ENCODE measurements at regions not wholly inside any gene's neighbourhood (a gene's known extent, or its start where the extent isn't known, plus 50 kb on each side); places are given as distances from the start of the nearest gene placed in this dataset.
"Not testable (repeated sequence)": the region's sequence is repeated elsewhere in the genome, so short reads cannot be mapped to it uniquely, and the experiment has no call there.

GRCh38 chr12:103011974-103012763 lies 54.7 kb downstream of the ASCL1 start:
- H3K4me3 Mint-ChIP-seq = no peak overlapping the region
- no peaks in the 10 kb centered on the region for H3K9me3 Mint-ChIP-seq
- no peaks in the 10 kb centered on the region for H3K4me1 Mint-ChIP-seq (ENCODE audit: low read depth)
- DNase-seq = no peak
- no peak overlapping the region for H3K27ac Mint-ChIP-seq
- no peaks in the 10 kb centered on the region for H3K36me3 Mint-ChIP-seq (ENCODE audit: low read depth)
- peaks cover 7% of the 10 kb centered on the region for H3K27me3 Mint-ChIP-seq

DNA sequence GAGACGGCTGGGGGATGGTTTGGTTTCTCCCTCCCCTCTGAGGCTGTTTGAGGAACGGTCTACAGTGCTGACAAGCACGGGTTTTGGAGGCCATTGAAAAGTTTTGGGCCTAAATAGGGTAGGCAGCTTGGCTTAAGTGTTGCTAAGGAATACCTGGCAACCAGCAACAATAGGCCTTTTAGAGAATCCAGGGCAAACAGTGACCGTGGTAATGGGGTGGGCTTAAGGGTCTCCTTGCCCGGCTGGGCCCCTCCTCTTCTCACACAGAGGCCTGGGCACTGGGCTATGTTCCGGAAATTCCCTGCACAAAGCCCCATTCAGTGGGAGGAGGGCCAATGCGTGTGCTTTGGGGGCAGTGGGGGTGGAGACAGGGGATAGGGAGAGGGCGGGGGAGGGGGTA lies 55.4 kb downstream of the ASCL1 start:
- H3K36me3 Mint-ChIP-seq (ENCODE audit: low read depth) = no peaks in the 10 kb centered on the region
- H3K27ac Mint-ChIP-seq = no peak overlapping the region
- H3K9me3 Mint-ChIP-seq = no peaks in the 10 kb centered on the region
- no peaks in the 10 kb centered on the region for H3K4me1 Mint-ChIP-seq (ENCODE audit: low read depth)
- peaks cover 7% of the 10 kb centered on the region for H3K27me3 Mint-ChIP-seq
- DNase-seq = no peak
- no peak overlapping the region for H3K4me3 Mint-ChIP-seq

- Mint-ChIP-seq H3K9me3 (no peaks in the 10 kb centered on the region), H3K4me1 (ENCODE audit: low read depth) (no peaks in the 10 kb centered on the region), H3K27ac (no peak overlapping the region), H3K4me3 (no peak overlapping the region), H3K27me3 (peaks cover 7% of the 10 kb centered on the region), H3K36me3 (ENCODE audit: low read depth) (no peaks in the 10 kb centered on the region)
- no peak for DNase-seq
Measured at GRCh38 chr12:103013741-103014300, 56.3 kb downstream of the ASCL1 start.

- no peak for DNase-seq
- H3K4me3 Mint-ChIP-seq = no peak overlapping the region
- H3K27me3 Mint-ChIP-seq = peaks cover 7% of the 10 kb centered on the region
- no peaks in the 10 kb centered on the region for H3K36me3 Mint-ChIP-seq (ENCODE audit: low read depth)
- H3K27ac Mint-ChIP-seq = no peak overlapping the region
- no peaks in the 10 kb centered on the region for H3K9me3 Mint-ChIP-seq
- no peaks in the 10 kb centered on the region for H3K4me1 Mint-ChIP-seq (ENCODE audit: low read depth)
Measured at GRCh38 chr12:103016381-103016780, 58.9 kb downstream of the ASCL1 start.

DNA sequence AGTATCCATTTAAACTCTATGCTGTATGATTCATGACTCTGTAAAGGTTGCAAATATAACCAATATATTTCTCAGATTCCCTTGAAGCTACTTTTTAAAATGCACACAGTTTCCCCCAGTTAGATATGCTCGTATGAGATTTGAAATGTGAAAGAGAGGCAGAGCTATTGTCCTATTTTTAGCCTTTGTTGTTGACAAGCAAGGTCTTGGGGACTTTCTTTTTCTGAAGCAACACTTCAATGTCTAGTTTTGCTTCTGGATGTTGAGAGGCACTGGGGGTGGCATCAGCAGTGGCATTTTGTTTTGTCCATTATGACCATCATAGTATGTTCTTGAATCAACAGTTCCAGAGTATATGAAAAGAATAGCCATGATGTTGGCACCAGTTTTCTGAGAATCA lies 63.4 kb downstream of the ASCL1 start:
- Mint-ChIP-seq H3K27ac (no peak overlapping the region), H3K4me3 (no peak overlapping the region), H3K4me1 (ENCODE audit: low read depth) (no peaks in the 10 kb centered on the region), H3K36me3 (ENCODE audit: low read depth) (no peaks in the 10 kb centered on the region), H3K9me3 (no peaks in the 10 kb centered on the region), H3K27me3 (no peaks in the 10 kb centered on the region)
- no peak for DNase-seq

- no peaks in the 10 kb centered on the region for H3K9me3 Mint-ChIP-seq
Measured at GRCh38 chr12:103021538-103022218, 64.2 kb downstream of the ASCL1 start.

DNA sequence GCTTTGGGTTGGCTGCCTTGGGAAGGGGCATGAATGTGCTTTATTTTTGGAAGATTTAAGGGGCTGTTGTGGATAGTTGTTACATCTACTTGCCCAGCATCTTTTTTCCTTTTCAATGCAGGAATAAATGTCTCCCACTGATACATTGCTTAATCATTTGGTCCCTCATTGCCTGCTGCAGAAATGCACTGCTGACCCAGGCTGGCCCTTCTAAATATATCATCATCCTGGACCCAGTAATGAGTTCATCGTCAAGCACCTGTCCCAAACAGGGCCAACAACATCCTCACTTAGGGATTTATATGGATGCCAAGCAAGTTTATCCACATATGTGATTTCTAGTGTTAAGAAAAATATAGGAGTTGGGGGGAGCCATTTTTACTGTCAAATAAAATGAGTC lies 67.2 kb downstream of the ASCL1 start:
- Mint-ChIP-seq H3K36me3 (ENCODE audit: low read depth) (no peaks in the 10 kb centered on the region), H3K4me3 (no peak overlapping the region), H3K9me3 (no peaks in the 10 kb centered on the region), H3K27ac (no peak overlapping the region), H3K27me3 (peaks cover 3% of the 10 kb centered on the region), H3K4me1 (ENCODE audit: low read depth) (no peaks in the 10 kb centered on the region)
- DNase-seq = no peak

More at GRCh38 chr12:103021538-103022218, 64.2 kb downstream of the ASCL1 start:
- no peaks in the 10 kb centered on the region for H3K27me3 Mint-ChIP-seq
- no peak for DNase-seq
- no peak overlapping the region for H3K4me3 Mint-ChIP-seq
- no peak overlapping the region for H3K27ac Mint-ChIP-seq
- no peaks in the 10 kb centered on the region for H3K4me1 Mint-ChIP-seq (ENCODE audit: low read depth)
- H3K36me3 Mint-ChIP-seq (ENCODE audit: low read depth) = no peaks in the 10 kb centered on the region

- not testable (repeated sequence) for H3K36me3 Mint-ChIP-seq (ENCODE audit: low read depth); H3K27ac Mint-ChIP-seq; H3K4me1 Mint-ChIP-seq (ENCODE audit: low read depth); DNase-seq; H3K4me3 Mint-ChIP-seq; H3K27me3 Mint-ChIP-seq; H3K9me3 Mint-ChIP-seq
Measured at GRCh38 chr12:103026643-103027042, 69.2 kb downstream of the ASCL1 start.

DNA sequence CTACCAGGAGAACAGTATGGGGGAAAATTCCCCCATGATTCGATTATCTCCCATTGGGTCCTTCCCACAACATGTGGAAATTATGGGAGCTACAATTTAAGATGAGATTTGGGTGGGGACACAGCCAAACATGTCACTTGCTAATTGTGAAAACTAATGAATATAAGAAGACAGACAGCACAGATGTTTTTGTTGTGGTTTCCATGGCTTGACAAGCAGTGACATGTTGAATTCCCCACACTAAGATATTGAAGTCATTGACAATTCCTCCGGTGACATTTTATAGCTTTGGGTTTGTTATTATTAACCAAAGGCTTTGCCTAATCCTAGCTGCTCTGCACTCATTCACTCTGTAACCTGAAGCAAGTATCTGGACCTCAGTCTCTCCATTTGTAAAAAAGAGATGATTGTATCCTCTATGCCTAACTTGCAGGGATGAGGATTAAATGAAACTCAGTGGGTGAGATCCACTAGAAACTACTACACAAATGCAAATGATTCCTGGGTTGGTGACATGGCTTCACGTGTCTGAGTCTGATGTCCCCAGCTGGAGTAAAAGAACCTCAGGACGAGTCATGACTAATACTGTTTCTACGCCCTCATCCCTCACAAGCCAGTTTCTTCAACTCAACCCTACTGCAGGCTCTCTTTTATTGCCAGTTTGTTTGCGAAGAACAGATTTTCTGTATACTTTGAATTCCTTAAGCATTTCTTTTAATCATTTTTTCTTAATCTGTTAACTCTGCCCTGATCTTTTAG lies 71.6 kb downstream of the ASCL1 start:
- DNase-seq = no peak
- Mint-ChIP-seq H3K9me3 (no peaks in the 10 kb centered on the region), H3K36me3 (ENCODE audit: low read depth) (no peaks in the 10 kb centered on the region), H3K27me3 (peaks cover 3% of the 10 kb centered on the region), H3K4me3 (no peak overlapping the region), H3K4me1 (ENCODE audit: low read depth) (no peaks in the 10 kb centered on the region), H3K27ac (no peak overlapping the region)

GRCh38 chr12:103036581-103037214 lies 79.2 kb downstream of the ASCL1 start:
- H3K27ac Mint-ChIP-seq = no peak overlapping the region

DNA sequence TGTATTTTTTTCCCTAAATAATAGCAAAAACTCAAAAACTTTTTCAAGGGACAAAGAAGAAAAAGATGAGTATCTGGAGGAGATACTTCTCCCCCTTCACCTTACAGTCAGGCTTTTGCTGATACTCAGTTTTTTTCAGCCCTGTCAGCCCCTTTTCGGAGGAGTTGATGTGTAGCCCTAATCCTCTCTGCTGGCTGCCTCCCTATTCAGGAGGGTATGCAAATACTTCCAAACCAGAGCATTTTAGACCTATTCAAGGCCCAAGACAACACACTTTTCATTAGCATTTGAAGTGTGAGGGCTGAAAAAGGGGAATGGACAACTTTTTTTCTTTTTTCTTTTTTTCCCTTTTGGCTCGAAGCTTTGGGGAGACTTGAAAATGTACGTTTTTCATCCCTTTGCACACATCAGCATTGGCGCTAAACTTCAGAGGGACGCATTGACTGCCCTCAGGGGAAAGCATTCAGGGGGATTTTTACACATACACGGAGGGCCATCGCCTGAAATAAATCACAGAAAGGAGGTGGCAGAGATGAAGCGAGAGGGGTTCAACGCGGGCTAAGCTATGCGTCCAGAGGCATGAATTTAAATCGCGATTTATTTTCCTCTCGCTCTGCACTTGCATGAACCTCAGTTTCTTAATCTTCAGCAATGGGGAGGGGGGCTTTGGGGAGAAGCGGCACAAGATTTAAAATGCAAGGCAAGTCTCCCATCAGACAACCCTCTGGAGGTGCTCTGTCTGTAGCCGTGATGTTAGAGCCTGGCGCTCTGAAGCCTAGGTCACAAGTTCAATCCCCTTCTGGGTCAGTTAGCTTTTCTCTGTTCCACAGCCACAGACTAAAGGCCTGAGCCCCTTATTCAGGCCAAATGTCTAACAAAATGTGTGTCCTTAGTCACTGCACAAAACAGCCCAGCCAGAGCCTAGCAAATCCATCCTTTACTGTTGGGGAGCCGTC lies 86.3 kb downstream of the ASCL1 start:
- Mint-ChIP-seq H3K4me1 (ENCODE audit: low read depth) (no peaks in the 10 kb centered on the region), H3K4me3 (no peak overlapping the region), H3K27me3 (peaks cover 9% of the 10 kb centered on the region), H3K36me3 (ENCODE audit: low read depth) (no peaks in the 10 kb centered on the region), H3K9me3 (no peaks in the 10 kb centered on the region), H3K27ac (no peak overlapping the region)
- DNase-seq = no peak

More at GRCh38 chr12:103036581-103037214, 79.2 kb downstream of the ASCL1 start:
- Mint-ChIP-seq H3K4me3 (no peak overlapping the region), H3K9me3 (no peaks in the 10 kb centered on the region), H3K36me3 (ENCODE audit: low read depth) (no peaks in the 10 kb centered on the region), H3K27me3 (peaks cover 9% of the 10 kb centered on the region), H3K4me1 (ENCODE audit: low read depth) (no peaks in the 10 kb centered on the region)
- DNase-seq = no peak

- Mint-ChIP-seq H3K9me3 (no peaks in the 10 kb centered on the region), H3K36me3 (ENCODE audit: low read depth) (no peaks in the 10 kb centered on the region), H3K4me1 (ENCODE audit: low read depth) (no peaks in the 10 kb centered on the region), H3K4me3 (no peak overlapping the region), H3K27ac (no peak overlapping the region), H3K27me3 (peaks cover 6% of the 10 kb centered on the region)
- DNase-seq = no peak
Measured at GRCh38 chr12:103046154-103046553, 88.7 kb downstream of the ASCL1 start.

GRCh38 chr12:103050273-103050672 lies 92.8 kb downstream of the ASCL1 start:
- no peaks in the 10 kb centered on the region for H3K36me3 Mint-ChIP-seq (ENCODE audit: low read depth)
- no peaks in the 10 kb centered on the region for H3K9me3 Mint-ChIP-seq
- H3K4me1 Mint-ChIP-seq (ENCODE audit: low read depth) = no peaks in the 10 kb centered on the region
- no peak overlapping the region for H3K4me3 Mint-ChIP-seq
- DNase-seq = no peak
- H3K27me3 Mint-ChIP-seq = no peaks in the 10 kb centered on the region
- H3K27ac Mint-ChIP-seq = no peak overlapping the region
